Pulmonary artery endothelial cell (primary cell): ENCODE measurements at regions not wholly inside any gene's neighbourhood (a gene's known extent, or its start where the extent isn't known, plus 50 kb on each side); places are given as distances from the start of the nearest gene placed in this dataset.

ENCODE experiments used
- DNase-seq: peaks from one replicate; pipeline ENCODE4 v3.0.0-alpha.2; 2011; ENCODE audit warnings: low read depth, low spot score

- no peak for DNase-seq
Measured at GRCh38 chr6:12421596-12421995, 131.4 kb downstream of the EDN1 start.

- DNase-seq: no peak
Measured at GRCh38 chr6:12422848-12423247, 132.7 kb downstream of the EDN1 start.

GRCh38 chr6:12423832-12424231, 133.7 kb downstream of the EDN1 start:
- DNase-seq: no peak

GRCh38 chr6:12426121-12426520, 136.0 kb downstream of the EDN1 start:
- no peak for DNase-seq

- no peak for DNase-seq
Measured at GRCh38 chr6:12431023-12431422, 140.9 kb downstream of the EDN1 start.

- DNase-seq: no peak
Measured at GRCh38 chr6:12436224-12436623, 146.1 kb downstream of the EDN1 start.

- no peak for DNase-seq
Measured at GRCh38 chr6:12436683-12437082, 146.5 kb downstream of the EDN1 start.

- no peak for DNase-seq
Measured at GRCh38 chr6:12439296-12439695, 149.1 kb downstream of the EDN1 start.

GRCh38 chr6:12440981-12441380, 150.8 kb downstream of the EDN1 start:
- no peak for DNase-seq

GRCh38 chr6:12442455-12442854, 152.3 kb downstream of the EDN1 start:
- no peak for DNase-seq

- DNase-seq: no peak
Measured at GRCh38 chr6:12446394-12446793, 156.2 kb downstream of the EDN1 start.

- DNase-seq: no peak
Measured at GRCh38 chr6:12449447-12449846, 159.3 kb downstream of the EDN1 start.

- no peak for DNase-seq
Measured at GRCh38 chr6:12450467-12450866, 160.3 kb downstream of the EDN1 start.

GRCh38 chr6:12456343-12456742, 166.2 kb downstream of the EDN1 start:
- no peak for DNase-seq

GRCh38 chr6:12457094-12457493, 166.9 kb downstream of the EDN1 start:
- DNase-seq: no peak

GRCh38 chr6:12458558-12458957, 168.4 kb downstream of the EDN1 start:
- DNase-seq: no peak

- DNase-seq: no peak
Measured at GRCh38 chr6:12459945-12460661, 169.9 kb downstream of the EDN1 start.

GRCh38 chr6:12467706-12468670, 177.8 kb downstream of the EDN1 start:
- no peak for DNase-seq

GRCh38 chr6:12472601-12473038, 182.5 kb downstream of the EDN1 start:
- no peak for DNase-seq

GRCh38 chr6:12473494-12473893, 183.3 kb downstream of the EDN1 start:
- no peak for DNase-seq

GRCh38 chr6:12474167-12475140, 184.3 kb downstream of the EDN1 start:
- DNase-seq: no peak
